GM12891 (cell line): ENCODE measurements at regions not wholly inside any gene's neighbourhood (a gene's known extent, or its start where the extent isn't known, plus 50 kb on each side); places are given as distances from the start of the nearest gene placed in this dataset.

Source experiments
- PAX5 ChIP-seq: IDR thresholded peaks from 2 replicates; pipeline ENCODE4 v1.6.1; 2011; ENCODE audit warnings: low read length, moderate library complexity, mild to moderate bottlenecking; ENCODE audit not compliant: insufficient read depth, severe bottlenecking
- POLR2A ChIP-seq: IDR thresholded peaks from 2 replicates; pipeline ENCODE4 v1.6.1; 2011; ENCODE audit warnings: low read depth, low read length, control low read depth
- POLR2AphosphoS5 ChIP-seq: IDR thresholded peaks from 2 replicates; pipeline ENCODE4 v1.6.1; 2011; ENCODE audit warnings: low read depth, low read length, control low read depth
- SPI1 ChIP-seq: IDR thresholded peaks from 2 replicates; pipeline ENCODE4 v1.6.1; 2011; ENCODE audit warnings: low read depth, low read length, control low read depth
- TAF1 ChIP-seq: IDR thresholded peaks from 2 replicates; pipeline ENCODE4 v1.6.1; 2011; ENCODE audit warnings: low read depth, low read length, control low read depth

DNA sequence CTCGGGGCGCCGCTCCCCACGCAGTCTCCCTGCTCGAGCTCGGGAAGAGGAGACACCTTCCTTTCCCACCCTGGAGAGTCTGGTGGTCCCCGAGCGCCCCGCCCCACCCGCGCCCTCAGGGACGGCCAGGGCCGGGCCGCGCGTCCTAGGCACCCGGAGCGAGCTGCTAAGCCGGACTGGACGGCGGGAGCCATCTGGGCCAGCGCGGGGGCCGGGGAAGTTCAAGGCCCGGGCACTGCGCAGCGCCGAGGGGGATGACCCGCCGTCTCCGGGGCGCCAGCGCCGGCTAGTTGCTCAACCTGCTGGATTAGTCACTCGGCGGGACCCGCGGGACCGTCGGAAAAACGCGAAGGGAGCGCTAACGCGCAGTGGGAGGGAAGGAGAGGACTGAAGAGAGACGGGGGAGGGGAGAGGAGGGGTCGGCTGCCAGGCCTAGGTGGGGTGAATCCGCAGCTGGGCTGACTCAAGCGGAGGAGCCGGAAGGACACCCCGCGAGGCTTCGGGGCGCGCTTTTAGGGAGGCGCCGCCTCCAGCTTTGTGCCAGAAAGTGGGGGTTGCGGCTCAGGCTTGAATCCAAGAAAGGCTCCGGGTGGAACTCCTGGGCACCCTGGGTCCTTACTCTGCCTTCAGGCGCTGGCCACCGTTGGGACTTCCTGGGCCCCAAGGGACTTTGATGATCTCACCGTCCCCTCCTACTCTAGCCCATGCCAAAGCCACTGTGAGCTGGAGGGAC lies 75.7 kb upstream of the FOXP4 start:
- TF ChIP-seq TAF1 (no peak), POLR2A (no peak), POLR2AphosphoS5 (no peak), PAX5 (no peak), SPI1 (no peak)
